Neural crest cell (in vitro differentiated cells): ENCODE measurements at regions not wholly inside any gene's neighbourhood (a gene's known extent, or its start where the extent isn't known, plus 50 kb on each side); places are given as distances from the start of the nearest gene placed in this dataset.

Source experiments
- DNase-seq: peaks from one replicate; pipeline ENCODE4 v3.0.0; 2021; ENCODE audit warnings: low read depth, mixed read lengths, low spot score
- H3K27ac Mint-ChIP-seq: one replicate; pipeline ENCODE4 v1.8.0; 2021; ENCODE audit warnings: mild to moderate bottlenecking, mixed read lengths; ENCODE audit not compliant: unreplicated experiment
- H3K27me3 Mint-ChIP-seq: 2 replicates; pipeline ENCODE4 v1.8.0; 2021; ENCODE audit warnings: low read depth, mild to moderate bottlenecking, mixed read lengths
- H3K36me3 Mint-ChIP-seq: 2 replicates; pipeline ENCODE4 v1.8.0; 2021; ENCODE audit warnings: low read depth, mild to moderate bottlenecking, mixed read lengths
- H3K4me1 Mint-ChIP-seq: 2 replicates; pipeline ENCODE4 v1.8.0; 2021; ENCODE audit warnings: mixed read lengths
- H3K4me3 Mint-ChIP-seq: one replicate; pipeline ENCODE4 v1.8.0; 2021; ENCODE audit warnings: mild to moderate bottlenecking, mixed read lengths
- H3K9me3 Mint-ChIP-seq: 2 replicates; pipeline ENCODE4 v1.8.0; 2021; ENCODE audit warnings: mixed read lengths
- CTCF ChIP-seq: fragments of 200-600 bp; sonication (generic); conservative IDR thresholded peaks from 2 replicates; pipeline ENCODE4 v1.5.0; 2021; ENCODE audit warnings: antibody characterized with exemption, mild to moderate bottlenecking

- no peak overlapping the region for H3K4me3 Mint-ChIP-seq
- peaks cover 3% of the 10 kb centered on the region for H3K9me3 Mint-ChIP-seq
- H3K27me3 Mint-ChIP-seq, result no peaks in the 10 kb centered on the region
- H3K36me3 Mint-ChIP-seq, result peaks cover 2% of the 10 kb centered on the region
- no peak for TF ChIP-seq CTCF
- DNase-seq, result no peak
- no peaks in the 10 kb centered on the region for H3K4me1 Mint-ChIP-seq
- no peak overlapping the region for H3K27ac Mint-ChIP-seq
These were observed 70.1 kb downstream of the ZNF330 start for GRCh38 chr4:141290771-141291170.

GRCh38 chr4:141294306-141294705 lies 73.6 kb downstream of the ZNF330 start:
- no peaks in the 10 kb centered on the region for H3K27me3 Mint-ChIP-seq
- no peak for DNase-seq
- H3K27ac Mint-ChIP-seq, result no peak overlapping the region
- TF ChIP-seq CTCF, result no peak
- peaks cover 2% of the 10 kb centered on the region for H3K36me3 Mint-ChIP-seq
- no peaks in the 10 kb centered on the region for H3K4me1 Mint-ChIP-seq
- no peak overlapping the region for H3K4me3 Mint-ChIP-seq
- H3K9me3 Mint-ChIP-seq, result peaks cover 3% of the 10 kb centered on the region

GRCh38 chr4:141301216-141301615 lies 80.5 kb downstream of the ZNF330 start:
- Mint-ChIP-seq H3K4me3 (no peak overlapping the region), H3K27me3 (no peaks in the 10 kb centered on the region), H3K4me1 (no peaks in the 10 kb centered on the region), H3K27ac (no peak overlapping the region), H3K36me3 (no peaks in the 10 kb centered on the region), H3K9me3 (no peaks in the 10 kb centered on the region)
- TF ChIP-seq CTCF, result no peak
- DNase-seq, result no peak

GRCh38 chr4:141302924-141303323 lies 82.2 kb downstream of the ZNF330 start:
- Mint-ChIP-seq H3K9me3 (no peaks in the 10 kb centered on the region), H3K4me3 (no peak overlapping the region), H3K4me1 (no peaks in the 10 kb centered on the region), H3K27me3 (no peaks in the 10 kb centered on the region), H3K36me3 (no peaks in the 10 kb centered on the region), H3K27ac (no peak overlapping the region)
- TF ChIP-seq CTCF, result no peak
- no peak for DNase-seq

- no peak overlapping the region for H3K4me3 Mint-ChIP-seq
- H3K36me3 Mint-ChIP-seq, result no peaks in the 10 kb centered on the region
- no peaks in the 10 kb centered on the region for H3K27me3 Mint-ChIP-seq
- DNase-seq, result no peak
- no peak for TF ChIP-seq CTCF
- no peaks in the 10 kb centered on the region for H3K4me1 Mint-ChIP-seq
- H3K27ac Mint-ChIP-seq, result no peak overlapping the region
- H3K9me3 Mint-ChIP-seq, result no peaks in the 10 kb centered on the region
These were observed 83.7 kb downstream of the ZNF330 start for GRCh38 chr4:141304346-141304745.

- Mint-ChIP-seq H3K27ac (no peak overlapping the region), H3K4me3 (no peak overlapping the region), H3K4me1 (no peaks in the 10 kb centered on the region), H3K9me3 (no peaks in the 10 kb centered on the region), H3K27me3 (no peaks in the 10 kb centered on the region), H3K36me3 (no peaks in the 10 kb centered on the region)
- DNase-seq, result no peak
- no peak for TF ChIP-seq CTCF
These were observed 85.6 kb downstream of the ZNF330 start for GRCh38 chr4:141306331-141306730.
